Common myeloid progenitor, CD34-positive (primary cell): ENCODE measurements at regions not wholly inside any gene's neighbourhood (a gene's known extent, or its start where the extent isn't known, plus 50 kb on each side); places are given as distances from the start of the nearest gene placed in this dataset.

Source experiments
- CTCF ChIA-PET: fragments of 350-600 bp; sonication (Branson Sonifier 250); formaldehyde crosslinking; loops from one replicate; lab custom pipeline; 2021; ENCODE audit warnings: antibody characterized with exemption; lab: Charles Lee
- POLR2A ChIA-PET: fragments of 350-600 bp; sonication (Branson Sonifier 250); formaldehyde crosslinking; loops from one replicate; lab custom pipeline; 2021; ENCODE audit warnings: antibody characterized with exemption; lab: Charles Lee
- DNase-seq, 3 donors: peaks; one replicate each; pipeline versions ENCODE4 v3.0.0 to v3.0.0-alpha.2; 2013
- H3K27ac ChIP-seq, 2 experiments: 1 replicate in 1 of 2; 2 replicates in 1 of 2; pipeline ENCODE4 v1.7.0; 2013; ENCODE audit warnings: inconsistent platforms in 2 of 2, low read length in 2 of 2, mild to moderate bottlenecking in 2 of 2, low read depth in 1 of 2, moderate library complexity in 1 of 2; ENCODE audit not compliant: severe bottlenecking in 2 of 2, insufficient read depth in 1 of 2, poor library complexity in 1 of 2
- H3K27me3 ChIP-seq, 5 experiments: replicated peaks in 2 of 5; 1 replicate in 3 of 5; 2 replicates in 2 of 5; pipeline versions ENCODE4 v1.6.1 to v1.7.0; 2013; ENCODE audit warnings: low read length in 4 of 5, mild to moderate bottlenecking in 2 of 5, moderate library complexity in 2 of 5, inconsistent platforms in 1 of 5; ENCODE audit not compliant: insufficient read depth in 5 of 5, control insufficient read depth in 4 of 5
- H3K36me3 ChIP-seq, 4 experiments: 1 replicate in 2 of 4; 2 replicates in 2 of 4; pipeline versions ENCODE4 v1.6.1 to v1.7.0; 2013; ENCODE audit warnings: low read length in 3 of 4, control low read depth in 1 of 4, mild to moderate bottlenecking in 1 of 4; ENCODE audit not compliant: control insufficient read depth in 4 of 4, insufficient read depth in 4 of 4
- H3K4me1 ChIP-seq, 4 experiments: 1 replicate in 3 of 4; 2 replicates in 1 of 4; pipeline versions ENCODE4 v1.6.1 to v1.7.1; 2013; ENCODE audit warnings: low read length in 3 of 4, mild to moderate bottlenecking in 3 of 4, control low read depth in 1 of 4, inconsistent platforms in 1 of 4, moderate library complexity in 1 of 4; ENCODE audit not compliant: control insufficient read depth in 4 of 4, insufficient read depth in 4 of 4; ENCODE audit errors: control extremely low read depth in 1 of 4
- H3K4me3 ChIP-seq, 7 experiments: 1 replicate in 4 of 7; 2 replicates in 3 of 7; pipeline versions ENCODE4 v1.5.1 to v1.7.0; 2013; ENCODE audit warnings: mild to moderate bottlenecking in 7 of 7, low read length in 6 of 7, moderate library complexity in 6 of 7, inconsistent platforms in 2 of 7, low read depth in 2 of 7, control low read depth in 1 of 7; ENCODE audit not compliant: insufficient read depth in 4 of 7, control insufficient read depth in 1 of 7; ENCODE audit errors: extremely low read depth in 1 of 7
- H3K9me3 ChIP-seq, 5 experiments: 1 replicate in 4 of 5; 2 replicates in 1 of 5; pipeline versions ENCODE4 v1.6.1 to v1.7.1; 2013; ENCODE audit warnings: low read length in 4 of 5, mild to moderate bottlenecking in 2 of 5, inconsistent platforms in 1 of 5, low read depth in 1 of 5, moderate library complexity in 1 of 5; ENCODE audit not compliant: control insufficient read depth in 4 of 5, insufficient read depth in 2 of 5; ENCODE audit errors: control extremely low read depth in 1 of 5
- WGBS: methylation state at CpG from one replicate; pipeline ENCODE4 v1.1.5; 2013; ENCODE audit not compliant: insufficient coverage; 5-methylcytosine and 5-hydroxymethylcytosine counted together

DNA sequence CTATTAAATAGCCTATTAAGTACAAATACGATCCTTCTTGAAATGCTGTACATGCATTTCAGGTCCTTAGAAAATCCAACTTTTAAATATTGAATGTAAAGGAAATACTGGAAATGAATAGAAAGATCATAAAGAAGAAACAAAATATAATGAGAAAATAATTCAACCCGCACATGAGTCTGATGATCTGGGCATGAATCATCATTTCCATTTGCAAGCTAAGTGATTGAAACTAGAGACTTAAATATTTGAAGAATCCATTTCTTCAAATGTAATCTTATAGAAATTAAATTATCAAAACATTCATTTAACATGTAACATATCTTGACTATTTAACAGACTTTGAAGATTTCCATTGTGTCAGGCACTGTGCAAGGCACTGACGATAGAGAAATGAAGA is 977.0 kb downstream of the TFAP2A start:
- ChIA-PET CTCF (no interaction called here), POLR2A (no interaction called here)
- 100% methylated on average over 1 of the region's 3 CpGs for WGBS
- Histone ChIP-seq H3K27me3 (no peaks in the 10 kb centered on the region), H3K4me3 (no peak overlapping the region), H3K4me1 (no peaks in the 10 kb centered on the region), H3K9me3 (no peaks in the 10 kb centered on the region), H3K36me3 (no peaks in the 10 kb centered on the region), H3K27ac (no peak overlapping the region)
- DNase-seq: no peak

DNA sequence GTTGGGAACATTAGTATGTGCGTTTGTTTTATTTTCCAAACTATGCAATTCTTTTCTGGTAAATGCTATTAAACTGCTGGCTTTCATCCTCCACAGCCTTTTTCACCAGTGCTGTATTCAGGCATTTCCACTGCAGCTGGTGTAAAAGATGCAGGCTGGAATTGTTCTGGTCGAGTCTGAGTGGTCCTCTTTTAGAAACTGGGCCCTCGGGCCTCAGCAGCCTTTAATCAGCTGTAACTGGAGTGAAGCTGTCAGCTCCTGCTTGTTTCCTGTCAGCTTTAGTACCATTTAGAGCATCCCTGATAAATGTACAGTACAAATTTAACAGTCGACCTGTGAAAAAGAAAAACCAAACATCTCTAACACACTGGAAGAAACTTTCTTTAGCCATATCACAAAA is 979.6 kb downstream of the TFAP2A start:
- no peak overlapping the region for H3K4me3 ChIP-seq
- H3K27ac ChIP-seq: no peak overlapping the region
- H3K4me1 ChIP-seq: no peaks in the 10 kb centered on the region
- H3K27me3 ChIP-seq: no peaks in the 10 kb centered on the region
- no peaks in the 10 kb centered on the region for H3K36me3 ChIP-seq
- no peaks in the 10 kb centered on the region for H3K9me3 ChIP-seq
- no peak for DNase-seq
- 83% methylated on average over 3 of the region's 4 CpGs for whole genome bisulfite sequencing
- ChIA-PET CTCF (interaction anchor here (0.6 to 1.2 kb wide), 2 partner anchors 22 to 87 kb away, joined by 3 read pairs; no protein-coding TSS in a partner anchor), POLR2A (no interaction called here)

DNA sequence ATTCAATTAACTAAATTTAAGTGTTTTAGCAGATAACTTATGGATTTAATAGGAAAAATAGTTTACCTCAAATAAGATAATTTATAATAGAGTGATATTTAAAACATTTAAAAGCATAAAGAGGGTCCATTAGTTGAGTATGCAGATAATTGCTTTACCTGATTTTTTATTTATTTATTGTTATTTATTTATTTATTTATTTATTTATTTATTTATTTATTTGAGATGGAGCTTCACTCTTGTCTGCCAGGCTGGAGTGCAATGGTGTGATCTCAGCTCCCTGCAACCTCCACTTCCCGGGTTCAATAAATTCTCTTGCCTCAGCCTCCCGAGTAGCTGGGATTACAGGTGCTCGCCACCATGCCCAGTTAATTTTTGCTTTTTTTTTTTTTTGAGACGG is 982.9 kb downstream of the TFAP2A start:
- ChIA-PET CTCF (no interaction called here), POLR2A (no interaction called here)
- Histone ChIP-seq H3K4me1 (no peaks in the 10 kb centered on the region), H3K4me3 (no peak overlapping the region), H3K36me3 (no peaks in the 10 kb centered on the region), H3K9me3 (no peaks in the 10 kb centered on the region), H3K27me3 (no peaks in the 10 kb centered on the region), H3K27ac (no peak overlapping the region)
- WGBS: 100% methylated on average over 3 of the region's 4 CpGs
- no peak for DNase-seq

DNA sequence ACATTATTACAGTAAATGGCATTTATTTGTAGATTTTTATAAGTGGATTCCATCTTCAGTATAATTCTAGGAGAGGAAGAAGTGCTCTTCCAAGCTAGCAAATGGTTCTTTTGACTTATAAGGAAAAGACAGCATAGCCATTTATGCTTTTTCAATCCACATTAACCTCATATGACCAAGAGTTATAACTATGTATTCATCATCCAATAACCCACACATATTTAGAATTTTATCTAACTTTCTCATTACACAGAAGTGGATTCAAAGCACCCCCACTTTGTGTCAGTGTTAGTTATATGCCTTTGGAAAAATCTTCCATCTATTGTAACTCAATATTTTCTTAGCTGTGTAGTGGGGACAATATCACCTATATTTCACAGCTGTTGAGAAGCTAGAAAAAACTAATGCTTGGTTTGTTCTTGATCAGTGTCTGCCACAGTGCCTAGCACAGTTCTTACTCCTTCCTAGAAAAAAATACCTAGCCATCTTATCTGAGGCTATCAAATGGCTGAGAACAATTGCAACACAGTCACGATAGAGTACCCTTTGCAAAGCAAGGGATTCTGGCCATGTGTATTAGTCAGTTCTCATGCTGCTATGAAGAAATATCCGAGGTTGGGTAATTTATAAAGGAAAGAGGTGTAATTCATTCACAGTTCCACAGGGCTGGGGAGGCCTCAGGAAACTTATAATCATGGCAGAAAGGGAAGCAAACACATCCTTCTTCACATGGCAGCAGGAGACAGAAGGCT is 986.3 kb downstream of the TFAP2A start:
- no peak for DNase-seq
- CTCF ChIA-PET: no interaction called here
- 100% methylated on average over 1 of the region's 2 CpGs for WGBS

DNA sequence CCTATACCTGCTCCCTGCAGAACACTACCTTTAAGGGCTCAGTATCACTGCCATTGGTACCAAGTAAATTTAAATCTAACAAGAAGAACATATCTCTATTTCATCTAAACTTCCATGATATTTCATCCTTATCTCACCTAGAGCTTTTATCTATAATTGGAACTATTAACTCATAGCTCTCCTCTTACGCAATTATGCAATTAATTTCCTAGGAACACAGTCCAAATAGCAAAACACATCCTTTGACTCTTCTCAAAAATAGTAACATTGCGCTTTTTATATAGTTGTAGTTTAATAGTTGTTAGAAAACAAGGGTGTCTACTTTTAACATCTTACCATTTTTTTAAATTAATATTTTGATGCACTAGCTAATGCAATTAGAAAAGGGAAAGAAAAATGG is 986.8 kb upstream of the SLC35B3 start:
- ChIA-PET CTCF (no interaction called here), POLR2A (interaction anchor here (0.6 kb wide), 1 partner anchor 395 kb away, joined by 4 read pairs; no protein-coding TSS in a partner anchor)
- Histone ChIP-seq H3K36me3 (no peaks in the 10 kb centered on the region), H3K9me3 (no peaks in the 10 kb centered on the region), H3K4me1 (no peaks in the 10 kb centered on the region), H3K27me3 (peaks cover 0 to 2% (median 0%) of the 10 kb centered on the region in 5 experiments), H3K27ac (no peak overlapping the region), H3K4me3 (no peak overlapping the region)
- DNase-seq: no peak
- WGBS: no CpG with 5 or more reads among the region's 2 CpGs

More for the DNA sequence above, 986.3 kb downstream of the TFAP2A start:
- POLR2A ChIA-PET: no interaction called here
- Histone ChIP-seq H3K27ac (no peak overlapping the region), H3K4me1 (no peaks in the 10 kb centered on the region), H3K9me3 (no peaks in the 10 kb centered on the region), H3K36me3 (no peaks in the 10 kb centered on the region), H3K27me3 (no peaks in the 10 kb centered on the region), H3K4me3 (no peak overlapping the region)

DNA sequence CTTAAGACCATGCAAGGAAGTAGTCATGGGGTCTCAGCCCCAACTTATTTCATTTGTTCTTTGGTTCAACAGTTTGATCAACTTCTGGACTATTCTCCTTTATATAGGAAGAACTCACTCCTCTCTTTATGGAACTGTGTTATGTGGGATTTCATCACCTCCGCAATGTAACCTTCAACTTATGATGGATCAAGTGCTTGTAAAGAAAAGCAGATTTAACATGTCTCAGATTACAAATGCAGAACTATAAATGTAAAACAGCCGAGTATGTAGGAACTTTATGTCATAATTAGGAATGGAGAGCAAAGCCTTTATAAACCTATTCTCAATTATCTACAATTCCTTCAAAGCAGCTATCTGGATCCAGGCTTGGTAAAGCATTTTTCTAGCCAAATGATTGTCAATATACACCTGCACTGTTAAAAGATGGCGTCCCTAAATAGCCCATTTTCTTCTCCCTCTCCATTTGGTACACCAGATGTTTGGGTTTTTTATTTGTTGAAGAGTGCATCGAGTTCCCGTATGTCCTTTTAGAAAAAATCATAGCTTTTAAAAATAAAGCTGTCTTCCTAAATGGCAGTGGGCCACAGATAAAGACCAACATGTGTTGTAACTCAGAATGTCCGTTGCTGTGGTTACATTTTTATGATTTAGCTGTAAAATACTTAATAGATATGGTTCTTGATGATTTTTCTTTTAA is 985.1 kb upstream of the SLC35B3 start:
- ChIA-PET POLR2A (no interaction called here), CTCF (interaction anchor here (0.7 kb wide), 1 partner anchor 9 kb away, joined by 3 read pairs; no protein-coding TSS in a partner anchor)
- peaks cover 0 to 3% (median 0%) of the 10 kb centered on the region in 5 experiments for H3K27me3 ChIP-seq
- no peak for DNase-seq
- no peak overlapping the region for H3K4me3 ChIP-seq
- H3K27ac ChIP-seq: no peak overlapping the region
- H3K9me3 ChIP-seq: no peaks in the 10 kb centered on the region
- H3K4me1 ChIP-seq: no peaks in the 10 kb centered on the region
- 67% methylated on average over 3 of the region's 6 CpGs for WGBS
- H3K36me3 ChIP-seq: no peaks in the 10 kb centered on the region

DNA sequence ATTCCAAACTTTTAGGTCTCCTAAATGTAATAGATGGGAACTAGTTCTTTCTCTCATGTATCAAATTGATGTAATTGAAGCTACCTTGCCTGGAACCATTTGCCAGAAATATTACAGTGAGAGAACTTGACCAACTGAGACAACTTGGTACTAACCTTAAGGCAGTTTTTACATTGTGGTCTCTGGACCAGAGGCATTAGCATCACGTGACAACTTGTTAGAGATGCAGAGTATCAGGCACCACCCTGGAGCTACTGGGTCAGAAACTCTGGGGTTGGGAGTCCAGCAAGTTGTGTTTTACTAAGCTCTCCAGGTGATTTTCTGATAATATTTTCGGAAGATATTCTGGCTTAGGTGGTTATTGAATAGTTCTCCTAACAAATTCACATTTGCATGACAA is 982.1 kb upstream of the SLC35B3 start:
- DNase-seq: no peak

More for the DNA sequence above, 982.1 kb upstream of the SLC35B3 start:
- WGBS: 100% methylated on average over 1 of the region's 2 CpGs
- peaks cover 0 to 3% (median 0%) of the 10 kb centered on the region in 5 experiments for H3K27me3 ChIP-seq
- no peak overlapping the region for H3K4me3 ChIP-seq
- ChIA-PET CTCF (no interaction called here), POLR2A (no interaction called here)
- no peaks in the 10 kb centered on the region for H3K4me1 ChIP-seq
- no peaks in the 10 kb centered on the region for H3K9me3 ChIP-seq
- H3K36me3 ChIP-seq: no peaks in the 10 kb centered on the region
- H3K27ac ChIP-seq: no peak overlapping the region
